HG02798 (cell line): ENCODE measurements at regions not wholly inside any gene's neighbourhood (a gene's known extent, or its start where the extent isn't known, plus 50 kb on each side); places are given as distances from the start of the nearest gene placed in this dataset.

ENCODE experiments used
- ATAC-seq: cut with Tn5 transposase; IDR thresholded peaks from one replicate; pipeline ENCODE4 v1.9.1; 2021; ENCODE audit warnings: mild to moderate bottlenecking; ENCODE audit not compliant: unreplicated experiment, poor library complexity

DNA sequence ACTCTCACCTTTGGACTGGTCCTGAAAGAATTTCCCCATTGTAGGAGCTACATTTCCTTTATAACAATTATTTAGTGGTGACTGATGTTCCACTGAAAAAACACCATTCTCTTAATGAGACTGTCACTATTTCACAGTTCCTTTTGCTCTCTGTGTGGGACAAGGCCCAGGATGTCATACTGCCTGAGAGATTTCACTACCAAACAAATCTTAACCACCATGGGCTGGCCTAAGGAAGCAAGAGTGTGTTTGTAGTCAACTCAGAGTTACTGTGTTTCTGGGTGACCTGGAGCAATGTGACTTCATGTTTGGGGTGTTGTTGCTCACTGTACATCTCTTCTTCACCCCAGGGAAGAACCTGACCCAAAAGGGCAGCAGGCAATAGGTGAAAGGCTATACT, 50.1 kb upstream of the ZNF608 start:
- ATAC-seq, result peak; percentile 56

DNA sequence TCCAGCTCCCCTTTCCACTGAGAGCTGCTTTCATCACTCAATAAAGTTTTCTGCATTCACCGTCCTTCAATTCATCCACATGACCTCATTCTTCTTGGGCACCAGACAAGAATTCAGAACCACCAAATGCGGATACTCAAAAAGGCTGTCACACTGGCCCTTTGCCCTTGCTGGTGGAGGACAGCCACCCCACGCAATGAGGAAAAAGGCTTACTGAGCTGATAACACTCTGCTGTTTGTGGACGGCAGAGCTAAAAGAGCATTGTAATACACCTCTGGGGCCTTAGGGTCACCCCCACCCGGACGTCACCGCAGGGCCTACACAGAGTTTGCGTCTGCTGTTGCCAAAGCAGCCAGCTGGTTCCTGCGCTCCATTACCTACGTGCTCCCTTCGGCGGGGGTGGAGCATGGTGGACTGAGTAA, 51.2 kb upstream of the ZNF608 start:
- no peak for ATAC-seq

DNA sequence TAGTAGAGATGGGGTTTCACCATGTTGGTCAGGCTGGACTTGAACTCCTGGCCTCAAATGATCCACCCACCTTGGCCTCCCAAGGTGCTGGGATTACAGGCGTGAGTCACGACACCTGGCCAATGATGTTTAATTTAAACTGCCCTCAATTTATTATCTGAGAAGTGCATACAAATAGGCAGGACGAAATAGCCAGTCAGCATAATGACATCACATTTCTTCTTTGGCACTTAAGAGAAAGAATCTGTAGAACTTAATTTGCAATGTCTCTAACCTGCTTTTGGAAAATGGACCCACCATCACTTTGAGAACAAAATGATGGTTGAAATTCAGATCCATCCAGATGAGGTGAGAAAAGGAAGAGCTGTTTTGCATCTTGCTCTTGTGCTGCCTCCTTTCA, 52.5 kb upstream of the ZNF608 start:
- ATAC-seq, result no peak

DNA sequence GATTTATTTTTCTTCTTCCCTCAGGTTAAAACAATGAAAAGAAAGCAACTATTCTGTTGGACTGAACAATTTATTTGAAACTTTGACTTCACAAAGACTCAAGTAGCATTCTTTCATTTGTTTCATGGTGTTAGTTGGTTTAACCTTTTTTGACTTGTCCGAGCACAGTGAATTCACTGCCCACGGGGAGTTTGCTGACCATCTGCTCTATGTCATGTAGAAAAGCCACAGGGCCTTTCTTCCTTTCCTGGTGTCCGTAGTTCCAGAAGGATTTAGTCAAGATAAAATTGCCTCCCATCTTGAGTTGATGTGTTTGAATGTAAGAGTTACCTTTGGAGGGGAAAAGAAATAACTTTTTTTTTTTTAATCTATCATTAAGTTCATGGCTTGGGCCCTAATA, 55.1 kb upstream of the ZNF608 start:
- no peak for ATAC-seq

DNA sequence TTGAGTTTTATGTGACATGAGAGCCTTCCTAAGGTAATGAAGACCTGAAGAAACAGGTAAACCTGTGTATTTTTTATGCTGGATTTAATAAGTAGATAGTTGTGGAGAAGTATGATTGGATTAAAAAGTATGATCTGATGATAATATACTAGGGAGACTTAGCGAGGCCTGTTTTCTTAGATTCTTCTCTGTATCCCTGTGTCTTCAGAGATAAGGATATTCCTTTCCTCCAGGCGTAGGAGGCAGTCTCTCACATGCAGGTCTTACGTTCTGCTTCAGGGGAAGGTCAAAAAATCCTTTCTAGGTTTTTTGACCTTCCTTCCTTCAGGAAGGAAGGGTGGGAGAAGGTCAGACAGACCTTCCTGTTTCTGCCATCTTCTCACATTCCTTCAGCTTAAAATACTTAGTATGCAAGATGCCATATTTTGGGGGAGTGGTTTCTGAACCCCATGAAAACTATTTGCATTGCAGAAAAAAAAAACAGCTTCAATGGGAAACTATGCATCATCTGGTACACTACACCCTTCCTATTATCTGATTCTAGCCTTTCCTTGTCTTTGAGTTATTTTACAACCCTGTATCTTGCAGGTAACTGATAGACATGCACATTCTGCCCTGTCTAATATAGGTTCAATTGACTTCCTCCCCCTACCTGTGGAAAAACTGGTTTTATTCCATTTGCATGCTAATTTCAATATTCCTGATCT, 57.3 kb upstream of the ZNF608 start:
- ATAC-seq, result no peak

DNA sequence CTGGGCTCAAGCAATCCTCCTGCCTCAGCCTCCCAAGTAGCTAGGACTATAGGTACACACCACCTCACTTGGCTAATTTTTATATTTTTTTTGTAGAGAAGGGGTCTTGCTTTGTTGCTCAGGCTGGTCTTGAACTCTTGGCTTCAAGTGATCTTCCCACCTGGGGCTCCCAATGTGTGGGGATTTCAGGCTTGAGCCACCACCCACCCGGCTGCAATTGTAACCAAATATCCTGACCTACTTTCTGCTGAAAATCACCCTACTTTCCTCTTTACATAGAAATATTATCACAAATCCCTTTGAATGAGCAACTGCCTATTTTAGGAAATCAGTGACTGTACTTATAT, 59.6 kb upstream of the ZNF608 start:
- no peak for ATAC-seq

DNA sequence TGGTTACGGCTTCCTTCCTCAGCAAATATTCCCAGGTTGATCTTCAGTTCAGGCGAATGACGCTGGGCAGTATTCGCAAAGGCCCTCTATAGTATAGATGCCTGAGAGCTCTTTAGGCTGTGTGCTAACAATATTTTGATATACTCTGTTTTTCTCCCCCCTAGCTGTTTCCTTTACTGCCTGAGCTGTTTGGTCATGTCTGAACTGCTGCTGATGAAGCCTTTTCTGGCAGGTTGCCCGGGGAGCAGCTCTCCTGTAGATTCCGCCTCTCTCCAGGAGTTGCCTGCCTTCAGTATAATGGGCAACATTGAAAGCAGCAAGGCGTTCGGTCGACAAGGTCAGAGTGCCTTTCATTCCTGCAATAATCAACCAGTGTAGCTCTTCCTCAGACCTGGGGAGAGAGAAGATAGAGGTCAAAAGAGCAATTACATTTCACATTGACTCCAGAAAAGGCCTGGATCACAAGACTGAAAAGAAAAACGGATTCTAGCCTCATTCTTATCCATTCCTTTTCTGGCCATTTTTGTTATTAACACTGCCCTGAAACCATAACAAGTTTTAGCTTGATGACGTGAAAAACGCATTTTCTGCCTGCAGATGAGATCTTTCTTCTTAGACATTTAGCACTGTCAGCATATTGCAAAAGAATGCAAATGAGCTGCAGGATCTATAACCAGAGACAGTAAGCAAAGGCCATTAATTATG, 60.1 kb upstream of the ZNF608 start:
- no peak for ATAC-seq

DNA sequence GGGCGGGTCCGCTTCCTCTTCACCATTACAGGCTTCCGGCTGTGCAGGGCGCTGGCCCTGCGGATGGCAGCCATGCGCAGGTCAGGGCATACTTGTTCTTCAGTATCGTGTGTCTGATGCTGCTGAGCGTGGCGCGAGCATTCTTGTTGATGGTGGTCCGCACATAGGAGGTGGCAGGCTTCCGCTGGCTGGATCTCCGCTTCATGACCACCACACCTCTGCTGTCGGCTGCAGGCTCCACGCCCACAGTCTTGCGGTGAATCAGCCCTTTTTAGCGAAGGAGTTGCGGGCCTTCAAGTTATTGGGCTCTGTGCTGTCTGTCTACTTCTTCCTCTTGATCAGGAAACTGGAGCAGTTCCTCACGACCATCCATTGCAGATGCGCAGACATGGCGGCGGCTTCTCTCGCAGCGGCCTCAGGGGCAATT, 62.4 kb upstream of the ZNF608 start:
- no peak for ATAC-seq

DNA sequence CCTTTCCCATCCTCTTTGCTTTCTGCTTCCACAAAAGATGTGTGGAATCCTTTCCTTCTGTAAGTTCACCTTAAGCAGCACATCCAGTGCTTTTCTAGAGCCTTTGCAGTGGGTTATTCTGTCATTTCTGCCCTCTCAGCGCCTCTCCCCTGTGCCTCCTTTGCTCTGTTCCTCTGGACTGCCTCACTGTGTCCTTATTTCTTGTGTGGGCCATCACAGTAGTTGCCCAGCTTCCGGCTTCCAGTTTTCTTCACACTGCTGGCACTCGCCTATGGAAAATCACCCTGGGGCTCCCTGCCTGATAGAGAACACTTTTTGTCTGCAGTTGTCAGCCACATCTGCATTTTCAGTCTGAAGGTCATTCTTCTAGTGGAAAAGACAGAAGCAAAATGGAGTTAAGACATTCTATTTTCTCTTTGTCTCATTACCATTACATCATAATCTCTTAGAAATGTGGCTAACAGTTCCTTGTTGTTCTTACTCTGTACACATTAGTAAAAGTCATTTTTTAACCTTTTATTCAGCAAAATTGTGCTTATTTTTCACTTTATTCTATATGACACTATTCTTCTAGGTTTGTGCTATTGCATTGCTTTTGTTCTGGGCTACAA, 64.1 kb upstream of the ZNF608 start:
- no peak for ATAC-seq

DNA sequence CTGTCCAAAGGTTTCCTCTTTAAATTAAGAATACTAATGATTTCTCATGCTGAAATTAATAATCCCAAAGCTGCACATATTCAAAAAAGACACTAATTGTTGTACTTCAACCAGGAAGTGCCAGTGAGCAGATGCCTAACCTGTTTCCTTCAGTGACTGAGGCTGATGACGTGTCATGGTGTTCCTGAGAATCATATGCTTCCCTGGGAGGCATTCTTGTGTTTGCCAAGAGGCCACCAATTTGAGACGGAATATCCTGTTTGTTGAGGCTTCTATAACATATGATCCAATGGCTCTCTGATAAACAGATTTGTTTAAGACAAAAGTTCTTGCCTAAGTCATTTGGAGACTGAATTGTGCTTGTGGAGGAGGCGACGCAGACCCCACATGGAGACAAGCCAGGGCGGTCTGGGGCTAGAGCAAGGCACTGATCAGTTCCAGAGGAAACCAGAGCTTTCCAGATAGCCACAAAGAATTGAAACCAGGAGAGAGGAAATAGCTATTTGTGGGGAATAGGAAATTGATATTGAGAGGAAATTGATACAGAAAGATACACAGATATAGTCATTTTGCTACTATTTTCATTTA, 66.4 kb upstream of the ZNF608 start:
- ATAC-seq, result no peak

DNA sequence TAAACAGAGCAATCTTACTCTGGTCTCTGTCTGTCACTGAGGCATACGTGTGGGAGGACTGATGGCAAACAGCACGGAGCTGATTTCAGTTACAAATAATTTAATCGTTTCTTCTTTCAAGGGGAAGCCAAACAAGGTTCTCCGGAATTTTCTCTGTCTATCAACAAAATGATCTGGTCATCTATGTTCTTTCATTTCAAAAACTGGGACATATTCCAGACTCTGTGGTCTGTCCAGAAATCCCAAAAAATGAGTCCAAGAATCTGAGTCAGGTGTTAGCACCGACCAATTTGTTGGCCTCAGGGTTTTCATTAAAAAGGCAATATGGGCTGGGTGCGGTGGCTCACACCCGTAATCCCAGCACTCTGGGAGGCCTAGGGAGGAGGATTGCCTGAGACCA, 69.9 kb upstream of the ZNF608 start:
- ATAC-seq, result no peak

DNA sequence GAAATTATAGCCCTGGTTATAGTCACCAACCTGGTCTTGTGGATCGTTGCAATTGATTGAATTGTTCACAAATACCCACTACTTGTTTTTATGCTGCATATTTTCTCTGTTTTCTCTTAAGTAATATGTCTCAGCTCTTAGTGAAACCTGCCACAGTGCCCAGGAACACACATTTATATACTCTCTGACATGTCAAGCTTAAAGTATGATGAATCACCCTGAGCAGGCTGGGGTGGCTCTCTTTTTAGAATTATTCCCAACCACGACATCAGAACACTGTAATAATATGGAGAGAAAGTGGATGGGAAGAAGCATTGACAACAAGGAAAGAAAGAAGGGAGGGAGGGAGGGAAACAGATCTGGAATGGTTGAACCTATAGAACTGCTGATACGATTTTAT, 72.8 kb upstream of the ZNF608 start:
- no peak for ATAC-seq

DNA sequence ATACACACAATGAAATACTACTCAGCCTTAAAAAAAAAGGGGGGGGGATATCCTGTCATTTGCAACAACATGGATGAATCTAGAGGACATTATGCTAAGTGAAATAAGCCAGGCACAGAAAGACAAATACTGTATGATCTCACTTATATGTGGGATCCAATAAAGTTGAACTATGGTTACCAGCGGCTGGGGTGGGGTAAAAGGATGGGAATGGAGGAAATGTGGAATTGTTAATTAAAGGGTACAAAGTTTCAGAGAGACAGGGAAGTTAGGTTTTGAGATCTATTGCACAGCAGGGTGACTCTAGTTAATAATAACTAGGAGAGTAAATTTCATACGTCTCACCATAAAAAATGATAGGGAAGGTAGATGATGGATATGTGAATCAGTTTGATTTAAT, 76.2 kb upstream of the ZNF608 start:
- ATAC-seq, result no peak

DNA sequence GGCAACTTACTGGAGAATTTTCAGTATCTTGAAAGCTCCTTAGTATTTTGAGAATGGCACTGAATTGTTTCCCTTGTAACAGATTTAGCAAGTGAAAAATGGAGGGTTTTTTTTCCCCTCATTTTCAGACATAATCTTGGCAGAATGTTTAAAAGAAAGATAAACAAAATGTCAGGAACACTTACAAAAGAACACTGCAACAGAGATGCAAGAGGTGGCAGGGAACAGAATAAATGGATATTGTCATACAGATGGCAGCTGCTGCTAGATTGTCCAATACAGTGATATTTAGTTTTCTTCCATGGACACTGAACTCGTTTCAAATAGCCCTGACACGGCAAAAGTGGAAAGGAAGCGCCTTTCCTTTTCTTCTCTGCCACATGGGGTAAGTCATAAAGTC, 76.9 kb upstream of the ZNF608 start:
- no peak for ATAC-seq

DNA sequence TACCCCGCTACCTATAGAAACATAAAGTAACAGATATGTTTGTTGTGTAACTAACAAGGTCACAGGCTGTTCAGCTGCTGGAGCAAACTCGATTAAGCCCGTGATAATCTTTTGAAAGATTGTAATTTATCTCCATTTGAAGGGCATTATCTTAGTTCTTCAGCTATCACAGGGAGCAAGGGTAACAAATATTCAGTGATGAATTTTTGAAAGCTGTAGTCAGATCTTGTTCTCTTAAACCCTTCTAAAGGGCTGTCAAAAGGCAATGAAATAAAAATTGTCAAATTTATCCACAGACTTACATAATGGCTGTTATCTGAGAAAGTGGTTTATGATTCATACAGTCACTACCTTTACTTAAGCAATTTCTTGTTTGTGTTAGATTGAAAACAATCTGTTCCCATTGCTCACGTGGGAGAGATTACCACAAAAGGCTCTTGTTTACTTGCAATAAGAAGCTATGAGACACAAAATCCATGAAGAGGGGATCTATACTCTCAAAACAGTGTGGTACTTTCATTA, 78.3 kb upstream of the ZNF608 start:
- ATAC-seq, result no peak

DNA sequence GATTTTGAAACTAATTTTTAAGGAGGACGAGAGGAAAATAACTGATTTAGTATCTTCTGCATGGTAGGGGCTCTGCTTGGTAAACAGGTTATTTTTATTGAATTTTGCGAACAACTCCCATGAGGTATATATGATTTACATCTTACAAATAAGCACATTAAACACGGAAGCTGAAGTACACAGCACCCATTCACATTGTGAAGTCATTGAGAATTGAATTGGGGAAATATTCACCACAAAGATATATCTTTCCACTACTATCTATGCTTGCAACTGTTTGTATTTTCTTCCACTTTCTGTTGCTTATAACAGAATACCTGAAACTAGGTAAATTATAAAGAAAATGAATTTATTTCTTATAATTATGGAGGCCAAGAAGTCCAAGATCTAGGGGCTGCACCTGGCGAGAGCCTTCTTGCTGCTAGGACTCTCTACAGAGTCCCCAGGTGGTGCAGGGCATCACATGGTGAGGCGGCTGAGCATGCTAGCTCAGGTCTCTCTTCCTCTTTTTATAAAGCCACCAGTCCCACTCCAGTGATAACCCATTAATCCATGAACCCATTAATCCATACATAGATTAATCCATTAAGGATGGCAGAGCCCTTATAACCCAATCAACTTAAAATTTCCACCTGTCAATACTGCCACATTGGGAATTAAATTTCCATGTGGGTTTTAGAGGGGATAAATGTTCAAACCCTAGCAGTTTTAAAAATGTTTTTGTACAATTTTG, 79.0 kb upstream of the ZNF608 start:
- ATAC-seq, result peak; percentile 92

DNA sequence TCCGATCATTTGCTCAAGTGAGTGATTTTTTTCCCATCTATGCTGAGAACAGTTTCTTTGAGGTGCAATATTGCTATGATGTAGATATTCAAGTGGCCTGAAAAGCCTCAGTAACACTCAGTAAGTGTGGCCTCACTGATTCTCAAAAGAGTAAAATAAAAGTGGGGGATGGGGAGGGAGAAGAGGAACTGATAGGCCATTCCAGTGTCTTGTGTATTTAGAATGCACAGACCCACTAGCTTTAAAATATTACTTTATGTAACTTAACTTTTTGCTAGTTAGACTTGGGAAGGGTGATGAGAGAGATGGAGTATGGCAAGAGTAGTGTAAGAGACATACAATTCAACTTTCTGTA, 79.5 kb upstream of the ZNF608 start:
- ATAC-seq, result no peak

DNA sequence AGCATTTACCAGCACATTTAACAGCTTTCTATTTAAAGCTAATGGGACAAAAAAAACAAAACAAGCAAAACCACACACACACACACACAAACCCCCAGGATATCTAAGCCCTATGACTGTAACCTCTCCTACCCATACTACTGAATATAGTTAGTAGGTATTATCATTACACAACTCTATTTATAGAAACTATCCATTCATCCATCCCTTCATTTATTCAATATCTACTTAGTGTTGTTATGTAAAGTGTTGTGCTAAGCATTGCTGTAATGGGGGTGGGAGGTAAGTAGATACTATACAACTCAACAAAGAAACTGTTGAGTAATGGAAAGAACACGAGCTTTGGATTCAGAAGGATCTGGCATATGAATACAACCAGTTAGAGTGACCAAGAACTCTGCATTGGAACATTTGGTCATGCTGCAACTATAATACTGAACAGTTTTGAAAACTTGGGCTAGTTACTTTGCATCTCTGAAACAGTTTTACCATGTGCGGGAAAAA, 82.3 kb upstream of the ZNF608 start:
- ATAC-seq, result no peak

DNA sequence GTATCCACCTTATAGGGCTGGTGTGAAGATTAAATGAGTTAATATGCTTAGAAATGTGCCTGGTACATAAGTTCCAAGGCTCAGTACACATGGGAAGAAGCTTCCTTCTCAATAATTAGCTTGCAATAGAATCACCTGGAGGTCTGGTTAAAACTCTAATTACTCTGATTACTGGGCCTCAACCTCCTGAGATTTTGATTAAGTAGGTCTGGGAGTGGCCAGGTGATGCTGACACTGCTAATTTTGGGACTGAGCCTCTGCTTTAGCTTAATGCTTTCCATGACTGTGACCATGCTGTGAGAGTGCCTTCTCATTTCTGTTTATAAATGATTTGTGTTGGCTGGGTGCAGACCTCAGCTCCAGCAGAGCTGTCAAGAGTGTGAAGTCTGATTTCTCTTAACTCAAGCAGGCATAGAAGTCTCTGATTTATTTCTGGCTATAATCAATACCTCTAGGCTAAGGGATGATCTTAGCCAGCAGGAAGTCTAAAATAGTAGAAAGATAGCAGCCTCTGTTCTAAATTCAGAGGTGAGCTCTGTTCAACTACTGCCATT, 85.3 kb upstream of the ZNF608 start:
- no peak for ATAC-seq

DNA sequence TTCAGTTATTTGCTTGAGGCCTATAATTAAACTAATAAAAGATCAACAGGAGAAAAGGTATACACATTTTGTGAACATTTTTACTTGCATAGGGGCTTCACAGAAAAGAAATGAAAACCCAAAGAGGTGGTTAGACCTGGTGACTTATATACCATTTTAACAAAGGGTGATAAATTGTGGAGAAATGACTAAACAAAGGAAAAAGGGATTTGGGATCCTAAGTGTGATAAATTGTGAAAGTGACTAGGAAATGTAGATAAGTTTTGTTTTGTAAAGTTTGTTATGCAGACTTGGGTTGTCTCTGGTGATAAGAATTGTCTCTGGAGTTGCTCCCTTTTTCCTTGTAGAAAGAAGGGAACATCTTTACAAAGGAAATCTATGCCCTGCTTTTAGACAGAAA, 86.1 kb upstream of the ZNF608 start:
- no peak for ATAC-seq
